Progenitor cell of endocrine pancreas (in vitro differentiated cells): ENCODE measurements at regions not wholly inside any gene's neighbourhood (a gene's known extent, or its start where the extent isn't known, plus 50 kb on each side); places are given as distances from the start of the nearest gene placed in this dataset.

Experiments used
- DNase-seq: peaks from one replicate; pipeline ENCODE4 v3.0.0; 2021; ENCODE audit warnings: low spot score; ENCODE audit not compliant: unreplicated experiment
- H3K27ac Mint-ChIP-seq: 2 replicates; pipeline ENCODE4 v1.8.0; 2021; ENCODE audit warnings: mild to moderate bottlenecking, moderate library complexity, mixed read lengths
- H3K27me3 Mint-ChIP-seq: 2 replicates; pipeline ENCODE4 v1.8.0; 2021; ENCODE audit warnings: mixed read lengths
- H3K36me3 Mint-ChIP-seq: 2 replicates; pipeline ENCODE4 v1.8.0; 2022; ENCODE audit warnings: mixed read lengths; ENCODE audit not compliant: insufficient read depth
- H3K4me1 Mint-ChIP-seq: 2 replicates; pipeline ENCODE4 v1.8.0; 2021; ENCODE audit warnings: low read depth, mixed read lengths
- H3K4me3 Mint-ChIP-seq: 2 replicates; pipeline ENCODE4 v1.8.0; 2021; ENCODE audit warnings: low read depth, mild to moderate bottlenecking, moderate library complexity, mixed read lengths
- H3K9me3 Mint-ChIP-seq: 2 replicates; pipeline ENCODE4 v1.8.0; 2021; ENCODE audit warnings: low read depth, mixed read lengths
- CTCF ChIP-seq: fragments of 200-600 bp; sonication (generic); IDR thresholded peaks from one replicate; pipeline ENCODE4 v1.5.0; 2021; ENCODE audit warnings: antibody characterized with exemption, mild to moderate bottlenecking; ENCODE audit not compliant: unreplicated experiment

- Mint-ChIP-seq H3K36me3 (peaks cover 9% of the 10 kb centered on the region), H3K4me3 (no peak overlapping the region), H3K27me3 (peaks cover 2% of the 10 kb centered on the region), H3K27ac (no peak overlapping the region), H3K4me1 (peaks cover 23% of the 10 kb centered on the region), H3K9me3 (peaks cover 12% of the 10 kb centered on the region)
- no peak for DNase-seq
- TF ChIP-seq CTCF: no peak
Measured at GRCh38 chr17:72038427-72038826, 82.4 kb upstream of the SOX9 start.

- TF ChIP-seq CTCF: no peak
- peaks cover 2% of the 10 kb centered on the region for H3K27me3 Mint-ChIP-seq
- H3K4me3 Mint-ChIP-seq: no peak overlapping the region
- DNase-seq: no peak
- H3K9me3 Mint-ChIP-seq: peaks cover 12% of the 10 kb centered on the region
- peaks cover 11% of the 10 kb centered on the region for H3K36me3 Mint-ChIP-seq
- H3K27ac Mint-ChIP-seq: no peak overlapping the region
- peaks cover 17% of the 10 kb centered on the region for H3K4me1 Mint-ChIP-seq
Measured at GRCh38 chr17:72039490-72039889, 81.3 kb upstream of the SOX9 start.

- H3K4me1 Mint-ChIP-seq: peaks cover 4% of the 10 kb centered on the region
- H3K9me3 Mint-ChIP-seq: no peaks in the 10 kb centered on the region
- no peak overlapping the region for H3K27ac Mint-ChIP-seq
- H3K36me3 Mint-ChIP-seq: peaks cover 5% of the 10 kb centered on the region
- no peak for DNase-seq
- H3K27me3 Mint-ChIP-seq: peaks cover 2% of the 10 kb centered on the region
- TF ChIP-seq CTCF: no peak
- H3K4me3 Mint-ChIP-seq: no peak overlapping the region
Measured at GRCh38 chr17:72046178-72046577, 74.6 kb upstream of the SOX9 start.

- Mint-ChIP-seq H3K27ac (no peak overlapping the region), H3K27me3 (peaks cover 2% of the 10 kb centered on the region), H3K4me1 (peaks cover 4% of the 10 kb centered on the region), H3K36me3 (peaks cover 7% of the 10 kb centered on the region), H3K9me3 (peaks cover 4% of the 10 kb centered on the region), H3K4me3 (no peak overlapping the region)
- TF ChIP-seq CTCF: no peak
- DNase-seq: no peak
Measured at GRCh38 chr17:72046643-72047612, 73.9 kb upstream of the SOX9 start.

- TF ChIP-seq CTCF: no peak
- DNase-seq: no peak
- H3K27ac Mint-ChIP-seq: no peak overlapping the region
- peaks cover 4% of the 10 kb centered on the region for H3K9me3 Mint-ChIP-seq
- peaks cover 25% of the 10 kb centered on the region for H3K4me1 Mint-ChIP-seq
- H3K27me3 Mint-ChIP-seq: no peaks in the 10 kb centered on the region
- peaks cover 5% of the 10 kb centered on the region for H3K36me3 Mint-ChIP-seq
- H3K4me3 Mint-ChIP-seq: no peak overlapping the region
Measured at GRCh38 chr17:72049914-72050313, 70.9 kb upstream of the SOX9 start.
